ENCODE measurements at regions not wholly inside any gene's neighbourhood (a gene's known extent, or its start where the extent isn't known, plus 50 kb on each side); places are given as distances from the start of the nearest gene placed in this dataset.

DNA sequence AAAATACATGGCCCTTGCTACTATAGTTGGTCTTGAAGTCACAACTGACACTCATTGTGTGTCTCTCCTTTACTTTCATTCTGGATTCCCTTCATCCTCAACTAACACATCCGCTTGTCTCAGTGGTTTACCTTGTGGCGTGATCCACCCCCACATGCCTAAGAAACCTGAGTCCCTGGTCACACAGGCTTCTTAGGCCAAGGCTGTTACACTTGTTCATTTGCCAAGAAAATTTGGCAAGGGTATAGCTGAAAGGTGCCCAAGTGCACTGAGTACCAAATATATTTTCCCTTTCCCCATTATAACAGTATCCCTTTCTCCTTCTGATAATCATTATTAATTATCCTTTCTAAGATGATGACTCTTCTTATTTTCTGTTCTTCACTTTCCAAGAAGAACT, 207.6 kb upstream of the STAC start:
- TF ChIP-seq POLR2AphosphoS5 (IDR thresholded peaks at IDR 0.05; ENCODE audit: borderline replicate concordance, low read depth, low read length) (no peak), FOXP2 (optimal IDR thresholded peaks at IDR 0.05; ENCODE audit: control extremely low read depth, extremely low read length, insufficient read depth) (no peak), EZH2 (IDR thresholded peaks at IDR 0.05) (no peak)
